GM18870 (cell line): ENCODE measurements at regions not wholly inside any gene's neighbourhood (a gene's known extent, or its start where the extent isn't known, plus 50 kb on each side); places are given as distances from the start of the nearest gene placed in this dataset.

ENCODE experiments used
- ATAC-seq: cut with Tn5 transposase; IDR thresholded peaks from one replicate; pipeline ENCODE4 v1.9.1; 2021; ENCODE audit warnings: moderate library complexity; ENCODE audit not compliant: unreplicated experiment

GRCh38 chr13:107284173-107284572, 716.2 kb upstream of the ARGLU1 start:
- no peak for ATAC-seq

DNA sequence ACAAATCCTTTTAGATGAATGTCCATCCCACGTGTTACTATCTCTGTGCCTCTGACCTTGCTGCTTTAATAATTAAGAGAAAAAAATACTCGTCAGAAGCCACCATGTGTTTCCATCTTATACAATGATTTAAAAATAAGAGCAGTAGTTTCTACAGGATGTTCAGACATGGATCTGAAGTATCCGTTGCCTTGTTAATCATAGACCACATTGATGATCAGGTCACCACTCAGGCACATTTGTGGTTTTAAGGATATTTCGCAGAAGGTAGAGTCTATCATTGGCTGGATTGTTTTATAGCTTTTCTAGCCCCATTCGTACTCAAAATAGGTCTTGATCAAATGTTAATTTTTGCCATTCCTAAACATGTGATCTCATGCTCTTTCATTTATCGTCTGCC, 710.0 kb upstream of the ARGLU1 start:
- ATAC-seq: no peak

- no peak for ATAC-seq
These were observed 709.0 kb upstream of the ARGLU1 start for GRCh38 chr13:107276936-107277335.

DNA sequence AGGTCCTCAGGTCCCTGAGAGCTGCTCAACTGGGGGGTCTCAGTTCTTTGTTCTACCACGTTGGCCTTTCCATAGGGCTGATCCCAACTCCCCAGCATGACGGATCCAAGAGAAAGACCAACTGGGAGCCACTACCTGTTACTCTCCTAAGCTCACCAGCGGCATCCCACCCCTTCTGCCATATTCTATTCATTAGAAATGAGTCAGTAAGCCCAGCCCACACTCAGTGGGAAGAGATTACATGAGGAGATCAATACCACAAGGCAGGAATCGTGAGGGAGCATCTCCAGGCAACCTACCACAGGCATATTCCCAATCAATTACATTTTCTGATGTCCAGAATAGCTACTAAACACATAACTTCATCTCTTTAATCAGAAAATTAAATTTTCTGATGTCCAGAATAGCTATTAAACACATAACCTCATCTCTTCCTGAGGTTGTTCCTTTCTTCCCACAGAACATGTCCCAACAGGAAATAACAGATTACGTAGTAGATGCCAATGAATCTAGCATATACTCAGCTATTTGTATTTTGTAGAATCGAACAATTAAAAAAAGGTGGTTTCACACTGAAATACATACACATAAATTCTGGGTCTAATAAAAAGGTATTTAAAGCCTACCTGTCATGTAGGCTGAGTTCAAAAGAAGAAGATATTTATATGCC, 708.1 kb upstream of the ARGLU1 start:
- ATAC-seq: no peak

GRCh38 chr13:107275312-107275711, 707.4 kb upstream of the ARGLU1 start:
- no peak for ATAC-seq

GRCh38 chr13:107271227-107271626, 703.3 kb upstream of the ARGLU1 start:
- no peak for ATAC-seq

DNA sequence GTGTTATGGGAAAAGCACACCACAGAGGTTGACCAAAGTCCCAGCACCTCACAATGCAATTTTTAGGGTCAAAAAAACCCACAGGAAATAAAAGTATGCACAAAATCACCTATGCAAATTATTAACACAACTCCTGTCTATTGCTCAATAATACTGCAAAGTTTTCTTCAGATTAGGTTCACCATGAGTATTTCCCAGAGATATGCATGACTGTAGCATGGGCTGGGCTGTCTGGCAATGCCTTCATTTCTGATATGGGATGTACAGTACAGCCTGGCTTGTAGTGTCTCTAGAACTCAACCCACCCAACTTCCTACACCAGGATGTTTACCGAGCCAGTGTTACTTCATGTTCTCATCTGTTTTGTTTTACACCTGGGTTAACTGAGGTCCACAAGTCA, 698.7 kb upstream of the ARGLU1 start:
- no peak for ATAC-seq

GRCh38 chr13:107258599-107259187, 690.8 kb upstream of the ARGLU1 start:
- no peak for ATAC-seq

GRCh38 chr13:107254392-107254791, 686.5 kb upstream of the ARGLU1 start:
- no peak for ATAC-seq

- no peak for ATAC-seq
These were observed 684.5 kb upstream of the ARGLU1 start for GRCh38 chr13:107252428-107252827.

DNA sequence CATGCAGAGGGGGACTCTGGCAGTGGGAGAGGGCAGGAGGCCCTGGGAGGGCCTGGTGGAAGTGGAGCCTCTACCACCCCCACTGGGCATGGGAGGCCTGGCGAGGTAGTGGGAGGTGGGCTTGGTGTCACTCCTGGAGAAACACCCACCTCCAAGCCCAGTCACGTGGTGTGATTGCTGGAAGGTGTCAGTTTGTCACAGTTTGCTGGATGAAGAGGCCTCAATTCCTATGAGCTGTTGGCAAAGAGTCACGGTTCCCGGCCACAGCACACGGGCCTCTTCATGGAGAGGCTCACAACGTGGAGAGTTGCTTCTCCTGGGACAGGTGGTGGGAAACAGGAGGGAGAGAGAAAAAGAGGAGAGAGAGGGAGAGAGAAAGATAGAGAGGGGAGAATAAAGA, 684.1 kb upstream of the ARGLU1 start:
- ATAC-seq: no peak

- ATAC-seq: no peak
These were observed 683.4 kb upstream of the ARGLU1 start for GRCh38 chr13:107251341-107251740.

DNA sequence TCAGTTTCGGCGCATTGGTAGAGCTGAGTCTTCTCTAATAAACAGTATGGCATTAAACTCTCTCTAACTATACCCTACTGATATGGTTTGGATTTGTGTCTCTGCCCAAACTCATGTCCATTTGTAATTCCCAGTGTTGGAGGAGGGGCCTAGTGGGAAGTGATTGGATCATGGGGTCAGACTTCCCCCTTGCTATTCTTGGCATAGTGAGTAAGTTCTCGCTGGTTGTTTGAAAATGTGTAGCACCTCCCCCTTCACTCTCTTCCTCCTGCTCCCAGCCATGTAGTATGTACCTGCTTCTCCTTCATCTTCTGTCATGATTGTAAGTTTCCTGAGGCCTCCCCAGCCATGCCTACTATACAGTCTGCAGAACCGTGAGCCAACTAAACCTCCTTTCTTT, 682.7 kb upstream of the ARGLU1 start:
- no peak for ATAC-seq

DNA sequence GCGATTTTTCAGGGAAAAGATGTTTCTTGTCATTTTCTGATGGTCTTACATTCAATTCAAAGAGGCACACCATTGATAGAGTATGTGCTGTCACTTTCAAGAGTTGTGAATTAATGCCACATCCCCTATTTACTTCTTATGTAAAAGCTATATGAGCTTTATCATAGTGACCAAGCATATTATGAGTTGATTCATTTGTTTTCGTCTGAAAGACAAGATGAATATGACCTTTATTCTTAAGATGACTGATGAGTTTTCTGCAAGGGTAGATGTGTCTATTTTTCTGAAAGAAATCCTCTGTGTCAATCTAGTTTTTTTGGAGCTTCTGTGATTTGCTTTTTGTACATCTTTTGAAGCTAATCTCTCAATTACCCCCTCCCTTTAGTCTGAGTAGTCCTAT, 676.3 kb upstream of the ARGLU1 start:
- no peak for ATAC-seq

DNA sequence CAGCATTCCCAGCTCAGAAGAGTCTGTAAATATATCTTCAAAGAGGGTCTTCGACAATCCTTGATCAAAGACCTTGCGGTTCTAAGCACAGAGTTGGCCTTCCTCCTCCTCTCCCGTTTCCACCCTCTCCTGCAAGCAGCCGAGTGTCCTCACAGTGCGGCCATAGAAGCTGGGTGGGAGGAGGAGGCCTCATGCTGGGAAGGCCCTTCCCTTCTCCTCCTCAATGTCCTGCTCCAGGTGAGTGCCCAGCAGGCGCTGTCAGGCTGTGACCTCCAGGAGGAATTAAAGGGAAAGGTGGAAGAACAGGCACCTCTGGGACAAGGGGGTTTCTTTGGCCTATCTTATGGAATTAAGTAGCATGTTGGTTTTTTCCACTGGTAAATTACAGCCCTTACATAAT, 674.2 kb upstream of the ARGLU1 start:
- ATAC-seq: no peak

DNA sequence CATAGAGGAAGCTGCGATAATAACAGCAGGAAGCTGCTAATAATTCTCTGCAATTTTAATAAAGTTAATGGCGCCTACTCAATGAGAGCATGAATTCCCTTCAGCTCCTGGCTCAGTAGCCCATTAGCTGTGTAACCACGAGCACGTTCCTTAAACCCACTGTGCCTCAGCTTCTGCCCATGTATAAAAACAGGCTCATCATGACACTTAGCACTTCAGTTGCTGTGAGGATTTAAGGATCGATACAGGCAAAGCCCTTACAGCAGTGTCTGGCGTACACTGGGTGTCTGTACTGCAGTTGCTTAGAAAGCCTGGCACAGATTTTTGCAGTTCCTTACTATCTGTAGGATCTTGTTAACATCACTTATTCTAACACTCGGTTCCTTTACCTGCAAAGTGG, 673.4 kb upstream of the ARGLU1 start:
- ATAC-seq: no peak

- no peak for ATAC-seq
These were observed 671.3 kb upstream of the ARGLU1 start for GRCh38 chr13:107239213-107239612.

- ATAC-seq: no peak
These were observed 670.5 kb upstream of the ARGLU1 start for GRCh38 chr13:107238262-107238981.

GRCh38 chr13:107234319-107235073, 666.6 kb upstream of the ARGLU1 start:
- ATAC-seq: no peak

- no peak for ATAC-seq
These were observed 665.6 kb upstream of the ARGLU1 start for GRCh38 chr13:107233541-107233940.

DNA sequence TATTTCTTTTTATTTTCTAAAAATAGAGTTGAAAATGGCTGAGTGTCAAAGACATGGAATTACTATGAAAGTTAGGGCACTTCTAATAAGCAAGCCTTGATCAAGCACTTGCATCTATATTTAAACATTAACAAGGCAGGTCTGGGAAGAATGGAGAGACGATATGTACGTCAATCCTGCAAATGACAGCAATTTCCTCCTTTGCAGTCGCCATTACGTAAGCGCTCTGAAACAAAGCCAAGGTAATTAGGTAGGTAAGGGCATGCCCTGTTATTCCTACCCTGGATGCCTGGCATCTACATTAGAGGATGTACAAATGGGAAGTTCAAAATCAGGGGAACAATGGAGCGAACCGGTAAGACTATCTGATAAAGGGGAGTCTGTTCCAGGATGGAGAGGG, 664.0 kb upstream of the ARGLU1 start:
- ATAC-seq: no peak

GRCh38 chr13:107223867-107224266, 655.9 kb upstream of the ARGLU1 start:
- ATAC-seq: no peak
